Osteoblast (primary cell): ENCODE measurements at regions not wholly inside any gene's neighbourhood (a gene's known extent, or its start where the extent isn't known, plus 50 kb on each side); places are given as distances from the start of the nearest gene placed in this dataset.

Experiments
- DNase-seq: peaks from one replicate; pipeline ENCODE4 v3.0.0; 2011; ENCODE audit warnings: low spot score, mixed read lengths; ENCODE audit not compliant: insufficient read length; ENCODE audit errors: missing footprints
- H2AFZ ChIP-seq: 2 replicates; pipeline ENCODE4 v1.6.0; 2011; ENCODE audit warnings: mild to moderate bottlenecking, low read length
- H3K27ac ChIP-seq: 2 replicates; pipeline ENCODE4 v1.5.1; 2011; ENCODE audit warnings: mild to moderate bottlenecking, low read depth, low read length, moderate library complexity
- H3K27me3 ChIP-seq: 2 replicates; pipeline ENCODE4 v1.6.0; 2012; ENCODE audit warnings: mild to moderate bottlenecking, control low read depth, inconsistent platforms, low read length, moderate library complexity; ENCODE audit not compliant: insufficient read depth
- H3K36me3 ChIP-seq: 2 replicates; pipeline ENCODE4 v1.5.1; 2011; ENCODE audit warnings: mild to moderate bottlenecking, low read length, control low read depth, moderate library complexity; ENCODE audit not compliant: insufficient read depth
- H3K4me1 ChIP-seq: 2 replicates; pipeline ENCODE4 v1.5.1; 2011; ENCODE audit warnings: mild to moderate bottlenecking, low read length, control low read depth, moderate library complexity; ENCODE audit not compliant: insufficient read depth
- H3K4me2 ChIP-seq: 2 replicates; pipeline ENCODE4 v1.6.0; 2011; ENCODE audit warnings: mild to moderate bottlenecking, low read length; ENCODE audit not compliant: insufficient read depth
- H3K4me3 ChIP-seq: fragments of 200-600 bp; sonication (generic); 3 replicates; pipeline ENCODE4 v1.5.1; 2012; ENCODE audit warnings: mild to moderate bottlenecking, low read length, inconsistent platforms; ENCODE audit not compliant: insufficient read depth
- H3K79me2 ChIP-seq: 2 replicates; pipeline ENCODE4 v1.6.0; 2012; ENCODE audit warnings: mild to moderate bottlenecking, low read length, control low read depth, inconsistent platforms; ENCODE audit not compliant: insufficient read depth
- H3K9me3 ChIP-seq: 2 replicates; pipeline ENCODE4 v1.5.1; 2011; ENCODE audit warnings: low read depth, low read length, control low read depth
- H4K20me1 ChIP-seq: 2 replicates; pipeline ENCODE4 v1.6.0; 2012; ENCODE audit warnings: mild to moderate bottlenecking, low read length, control low read depth; ENCODE audit not compliant: insufficient read depth
- TF ChIP-seq, protein P1 (sequence below): IDR thresholded peaks from 2 replicates; pipeline ENCODE4 v1.5.1; 2011; ENCODE audit warnings: mild to moderate bottlenecking, low read depth, low read length, moderate library complexity; ENCODE audit errors: extremely low read depth

DNA sequence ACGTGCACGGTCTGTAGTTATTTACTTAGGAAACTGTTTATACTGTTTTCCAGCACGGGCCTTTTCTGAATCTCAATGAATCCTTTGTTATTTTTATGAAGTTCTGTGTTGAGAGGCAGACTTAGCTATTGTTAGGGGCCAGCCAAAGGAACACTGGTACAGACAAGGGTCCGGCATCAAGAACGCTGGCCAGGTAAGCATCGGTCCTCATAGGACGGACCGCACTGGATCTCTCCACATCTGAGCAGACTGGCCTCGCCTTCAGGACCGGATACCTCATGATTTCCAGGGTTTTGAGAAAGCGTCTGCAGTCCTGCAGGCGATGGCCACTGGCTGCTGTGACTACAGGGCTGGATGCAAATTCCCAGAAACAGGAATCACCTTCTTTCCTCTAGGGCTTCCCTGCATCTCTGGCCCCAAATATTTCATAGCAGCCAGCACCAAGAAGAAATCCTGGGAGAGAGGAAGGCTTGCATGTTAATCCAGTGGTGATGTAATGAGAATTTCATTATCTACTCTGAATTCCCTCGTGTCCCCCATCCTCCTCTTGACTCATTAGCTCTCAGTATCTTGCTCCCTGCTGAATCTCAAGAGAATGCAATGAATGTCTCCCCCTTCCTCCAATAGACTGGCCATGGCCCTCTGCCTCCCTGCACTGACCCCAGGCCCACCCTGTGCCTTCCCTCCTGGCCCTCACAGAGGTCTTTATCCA, 325.4 kb upstream of the NPVF start:
- Histone ChIP-seq H3K9me3 (no peaks in the 10 kb centered on the region), H3K27ac (no peak overlapping the region), H4K20me1 (no peaks in the 10 kb centered on the region), H3K4me1 (no peaks in the 10 kb centered on the region), H3K27me3 (peaks cover 4% of the 10 kb centered on the region), H3K79me2 (no peaks in the 10 kb centered on the region), H2AFZ (no peak overlapping the region), H3K36me3 (no peaks in the 10 kb centered on the region), H3K4me2 (no peak overlapping the region), H3K4me3 (no peak overlapping the region)
- no peak for DNase-seq
- TF ChIP-seq, protein P1, sequence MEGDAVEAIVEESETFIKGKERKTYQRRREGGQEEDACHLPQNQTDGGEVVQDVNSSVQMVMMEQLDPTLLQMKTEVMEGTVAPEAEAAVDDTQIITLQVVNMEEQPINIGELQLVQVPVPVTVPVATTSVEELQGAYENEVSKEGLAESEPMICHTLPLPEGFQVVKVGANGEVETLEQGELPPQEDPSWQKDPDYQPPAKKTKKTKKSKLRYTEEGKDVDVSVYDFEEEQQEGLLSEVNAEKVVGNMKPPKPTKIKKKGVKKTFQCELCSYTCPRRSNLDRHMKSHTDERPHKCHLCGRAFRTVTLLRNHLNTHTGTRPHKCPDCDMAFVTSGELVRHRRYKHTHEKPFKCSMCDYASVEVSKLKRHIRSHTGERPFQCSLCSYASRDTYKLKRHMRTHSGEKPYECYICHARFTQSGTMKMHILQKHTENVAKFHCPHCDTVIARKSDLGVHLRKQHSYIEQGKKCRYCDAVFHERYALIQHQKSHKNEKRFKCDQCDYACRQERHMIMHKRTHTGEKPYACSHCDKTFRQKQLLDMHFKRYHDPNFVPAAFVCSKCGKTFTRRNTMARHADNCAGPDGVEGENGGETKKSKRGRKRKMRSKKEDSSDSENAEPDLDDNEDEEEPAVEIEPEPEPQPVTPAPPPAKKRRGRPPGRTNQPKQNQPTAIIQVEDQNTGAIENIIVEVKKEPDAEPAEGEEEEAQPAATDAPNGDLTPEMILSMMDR, result no peak

DNA sequence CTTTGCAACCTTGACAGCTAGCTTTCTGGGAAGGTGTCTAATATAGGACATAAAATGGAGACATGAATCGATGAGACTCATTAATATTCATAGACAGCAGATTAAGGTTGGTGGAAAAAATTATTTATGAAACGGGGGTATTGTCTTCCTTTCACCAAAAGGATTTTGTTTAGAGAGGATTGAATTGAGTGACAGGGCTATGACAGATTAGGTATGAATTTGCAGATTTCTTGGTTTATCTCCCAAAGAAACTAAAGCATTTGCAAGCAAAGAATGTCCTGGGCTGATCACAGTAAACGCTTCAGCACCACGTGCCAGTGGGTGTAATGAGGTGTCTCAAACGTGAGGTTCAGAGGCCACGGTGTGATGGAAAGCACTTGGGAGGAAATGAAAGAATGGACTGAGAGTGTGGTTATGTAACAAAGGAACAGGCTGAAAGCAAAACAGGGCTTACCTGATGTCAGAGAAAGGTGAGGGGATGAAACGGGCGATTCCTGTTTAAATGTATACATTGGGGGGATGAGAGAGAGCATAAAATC, 329.2 kb upstream of the NPVF start:
- H3K36me3 ChIP-seq, result no peaks in the 10 kb centered on the region
- H3K4me3 ChIP-seq, result no peak overlapping the region
- H3K27me3 ChIP-seq, result peaks cover 4% of the 10 kb centered on the region
- TF ChIP-seq, protein P1, result no peak
- no peak overlapping the region for H3K27ac ChIP-seq
- H3K4me2 ChIP-seq, result no peak overlapping the region
- no peaks in the 10 kb centered on the region for H3K9me3 ChIP-seq
- no peak for DNase-seq
- H4K20me1 ChIP-seq, result no peaks in the 10 kb centered on the region
- no peaks in the 10 kb centered on the region for H3K4me1 ChIP-seq
- H3K79me2 ChIP-seq, result no peaks in the 10 kb centered on the region
- no peak overlapping the region for H2AFZ ChIP-seq

DNA sequence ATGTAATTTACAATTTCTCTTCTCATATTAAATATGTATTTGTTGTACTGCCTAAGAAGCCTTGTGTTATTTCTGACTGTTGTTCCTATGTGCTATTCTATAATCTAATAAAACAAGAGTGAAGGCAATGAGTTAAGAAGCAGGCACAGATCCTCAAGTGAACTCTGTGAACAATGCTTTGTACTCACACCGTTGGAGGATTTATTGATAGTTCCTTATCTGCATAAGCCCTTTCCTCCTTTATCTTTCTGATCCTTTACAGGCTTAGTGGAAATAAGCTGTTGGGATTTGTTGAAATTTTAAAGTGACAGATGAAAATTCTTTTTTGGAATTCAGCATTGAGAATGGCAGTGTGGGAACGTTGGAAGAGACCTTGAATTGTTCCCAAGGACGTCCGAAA, 329.6 kb upstream of the NPVF start:
- peaks cover 4% of the 10 kb centered on the region for H3K27me3 ChIP-seq
- H3K4me3 ChIP-seq, result no peak overlapping the region
- no peaks in the 10 kb centered on the region for H3K36me3 ChIP-seq
- H3K4me1 ChIP-seq, result no peaks in the 10 kb centered on the region
- no peak overlapping the region for H3K4me2 ChIP-seq
- no peaks in the 10 kb centered on the region for H3K9me3 ChIP-seq
- no peaks in the 10 kb centered on the region for H4K20me1 ChIP-seq
- H3K27ac ChIP-seq, result no peak overlapping the region
- no peak for DNase-seq
- no peaks in the 10 kb centered on the region for H3K79me2 ChIP-seq
- TF ChIP-seq, protein P1, result no peak
- H2AFZ ChIP-seq, result no peak overlapping the region

DNA sequence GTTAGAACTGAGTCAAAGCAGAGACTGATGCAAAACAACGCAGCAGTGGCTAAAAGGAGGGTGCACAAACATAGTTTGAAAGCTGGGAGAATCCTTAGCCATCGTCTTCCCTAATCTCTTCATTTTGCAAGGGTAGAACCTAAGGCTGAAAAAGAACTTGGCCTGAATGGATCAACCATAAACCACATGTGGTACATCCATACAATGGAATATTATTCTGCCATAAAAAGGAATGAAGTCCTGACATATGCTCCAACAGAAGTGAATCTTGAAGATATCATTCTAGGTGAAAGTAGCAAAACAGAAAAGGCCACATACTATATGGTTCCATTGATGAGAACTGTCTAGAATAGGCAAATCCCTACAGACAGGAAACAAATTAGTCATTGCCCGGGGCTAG, 330.3 kb upstream of the NPVF start:
- H3K4me2 ChIP-seq, result no peak overlapping the region
- H3K79me2 ChIP-seq, result no peaks in the 10 kb centered on the region
- no peaks in the 10 kb centered on the region for H3K36me3 ChIP-seq
- TF ChIP-seq, protein P1, result no peak
- H3K27me3 ChIP-seq, result peaks cover 4% of the 10 kb centered on the region
- H4K20me1 ChIP-seq, result no peaks in the 10 kb centered on the region
- H3K9me3 ChIP-seq, result no peaks in the 10 kb centered on the region
- no peak for DNase-seq
- no peak overlapping the region for H3K27ac ChIP-seq
- no peak overlapping the region for H2AFZ ChIP-seq
- no peaks in the 10 kb centered on the region for H3K4me1 ChIP-seq
- no peak overlapping the region for H3K4me3 ChIP-seq
